ENCODE measurements at regions not wholly inside any gene's neighbourhood (a gene's known extent, or its start where the extent isn't known, plus 50 kb on each side); places are given as distances from the start of the nearest gene placed in this dataset.

- no peak for DNase-seq
- H3K4me1 ChIP-seq (ENCODE audit: control extremely low read depth in 1 of 4, control insufficient read depth in 4 of 4, insufficient read depth in 4 of 4, low read length in 3 of 4) = no peaks in the 10 kb centered on the region
- WGBS (ENCODE audit: insufficient coverage) = no CpG with 5 or more reads among the region's 1 CpG
- H3K27me3 ChIP-seq (replicated peaks in 2 of 5; ENCODE audit: control insufficient read depth in 4 of 5, insufficient read depth in 5 of 5, low read length in 4 of 5) = peaks cover 0 to 2% (median 0%) of the 10 kb centered on the region in 5 experiments
- H3K36me3 ChIP-seq (ENCODE audit: control insufficient read depth in 4 of 4, insufficient read depth in 4 of 4, low read length in 3 of 4) = no peaks in the 10 kb centered on the region
- no peak overlapping the region for H3K4me3 ChIP-seq (ENCODE audit: control insufficient read depth in 1 of 7, extremely low read depth in 1 of 7, insufficient read depth in 4 of 7, low read depth in 2 of 7, low read length in 6 of 7)
- H3K27ac ChIP-seq (ENCODE audit: insufficient read depth in 1 of 2, low read depth in 1 of 2, low read length in 2 of 2, poor library complexity in 1 of 2, severe bottlenecking in 2 of 2) = no peak overlapping the region
- POLR2A ChIA-PET = no interaction called here
- CTCF ChIA-PET = no interaction called here
- H3K9me3 ChIP-seq (ENCODE audit: control extremely low read depth in 1 of 5, control insufficient read depth in 4 of 5, insufficient read depth in 2 of 5, low read depth in 1 of 5, low read length in 4 of 5) = no peaks in the 10 kb centered on the region
Measured at GRCh38 chrX:10892621-10893225, 218.4 kb upstream of the HCCS start.

- H3K4me1 ChIP-seq (ENCODE audit: control extremely low read depth in 1 of 4, control insufficient read depth in 4 of 4, insufficient read depth in 4 of 4, low read length in 3 of 4) = no peaks in the 10 kb centered on the region
- peaks cover 0 to 2% (median 0%) of the 10 kb centered on the region in 5 experiments for H3K27me3 ChIP-seq (replicated peaks in 2 of 5; ENCODE audit: control insufficient read depth in 4 of 5, insufficient read depth in 5 of 5, low read length in 4 of 5)
- no CpG with 5 or more reads among the region's 2 CpGs for WGBS (ENCODE audit: insufficient coverage)
- ChIA-PET CTCF (no interaction called here), POLR2A (no interaction called here)
- no peaks in the 10 kb centered on the region for H3K9me3 ChIP-seq (ENCODE audit: control extremely low read depth in 1 of 5, control insufficient read depth in 4 of 5, insufficient read depth in 2 of 5, low read depth in 1 of 5, low read length in 4 of 5)
- no peak overlapping the region for H3K4me3 ChIP-seq (ENCODE audit: control insufficient read depth in 1 of 7, extremely low read depth in 1 of 7, insufficient read depth in 4 of 7, low read depth in 2 of 7, low read length in 6 of 7)
- H3K36me3 ChIP-seq (ENCODE audit: control insufficient read depth in 4 of 4, insufficient read depth in 4 of 4, low read length in 3 of 4) = no peaks in the 10 kb centered on the region
- DNase-seq = no peak
- no peak overlapping the region for H3K27ac ChIP-seq (ENCODE audit: insufficient read depth in 1 of 2, low read depth in 1 of 2, low read length in 2 of 2, poor library complexity in 1 of 2, severe bottlenecking in 2 of 2)
Measured at GRCh38 chrX:10893366-10893765, 217.8 kb upstream of the HCCS start.

DNA sequence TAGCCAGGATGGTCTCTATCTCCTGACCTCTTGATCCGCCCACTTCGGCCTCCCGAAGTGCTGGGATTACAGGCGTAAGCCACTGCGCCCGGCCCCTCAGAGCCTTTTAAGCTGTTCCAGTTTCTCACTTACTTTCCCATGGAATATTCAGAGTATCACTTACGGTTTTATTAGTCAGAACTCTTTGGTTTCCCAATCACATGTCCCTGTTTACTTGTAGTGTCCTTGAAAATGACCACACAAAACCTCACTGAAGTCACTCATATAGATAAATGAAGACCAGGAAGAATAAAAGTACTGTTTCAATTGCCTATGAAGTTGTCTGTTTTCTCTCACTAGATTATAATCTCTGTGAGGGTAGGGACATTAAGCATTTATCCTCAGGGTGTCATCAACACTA, 217.2 kb upstream of the HCCS start:
- Histone ChIP-seq H3K27me3 (replicated peaks in 2 of 5; ENCODE audit: control insufficient read depth in 4 of 5, insufficient read depth in 5 of 5, low read length in 4 of 5) (peaks cover 0 to 2% (median 0%) of the 10 kb centered on the region in 5 experiments), H3K36me3 (ENCODE audit: control insufficient read depth in 4 of 4, insufficient read depth in 4 of 4, low read length in 3 of 4) (no peaks in the 10 kb centered on the region), H3K9me3 (ENCODE audit: control extremely low read depth in 1 of 5, control insufficient read depth in 4 of 5, insufficient read depth in 2 of 5, low read depth in 1 of 5, low read length in 4 of 5) (no peaks in the 10 kb centered on the region), H3K4me1 (ENCODE audit: control extremely low read depth in 1 of 4, control insufficient read depth in 4 of 4, insufficient read depth in 4 of 4, low read length in 3 of 4) (no peaks in the 10 kb centered on the region), H3K27ac (ENCODE audit: insufficient read depth in 1 of 2, low read depth in 1 of 2, low read length in 2 of 2, poor library complexity in 1 of 2, severe bottlenecking in 2 of 2) (no peak overlapping the region), H3K4me3 (ENCODE audit: control insufficient read depth in 1 of 7, extremely low read depth in 1 of 7, insufficient read depth in 4 of 7, low read depth in 2 of 7, low read length in 6 of 7) (no peak overlapping the region)
- WGBS (ENCODE audit: insufficient coverage) = 96% methylated on average over 4 of the region's 7 CpGs
- CTCF ChIA-PET = no interaction called here
- DNase-seq = no peak
- POLR2A ChIA-PET = no interaction called here

DNA sequence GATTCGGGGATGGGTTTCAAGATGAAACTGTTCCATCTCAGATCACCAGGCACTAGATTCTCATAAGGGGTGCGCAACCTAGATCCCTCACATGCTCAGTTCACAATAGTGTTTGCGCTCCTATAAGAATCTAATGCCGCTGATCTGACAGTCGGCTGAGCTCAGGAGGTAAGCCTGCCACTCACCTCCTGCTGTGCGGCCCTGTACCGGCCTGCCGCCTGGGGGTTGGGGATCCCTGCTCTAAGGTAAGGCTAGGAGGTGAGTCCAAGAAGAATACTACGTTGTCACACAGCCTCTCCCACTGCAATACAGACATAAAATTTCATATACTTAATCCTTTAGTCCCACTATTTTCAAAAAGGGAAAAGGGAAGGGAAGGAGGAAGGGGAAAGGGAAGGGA, 213.4 kb upstream of the HCCS start:
- WGBS (ENCODE audit: insufficient coverage) = 79% methylated on average over 4 of the region's 9 CpGs
- ChIA-PET POLR2A (no interaction called here), CTCF (no interaction called here)
- H3K27me3 ChIP-seq (replicated peaks in 2 of 5; ENCODE audit: control insufficient read depth in 4 of 5, insufficient read depth in 5 of 5, low read length in 4 of 5) = no peaks in the 10 kb centered on the region
- no peak for DNase-seq
- H3K4me1 ChIP-seq (ENCODE audit: control extremely low read depth in 1 of 4, control insufficient read depth in 4 of 4, insufficient read depth in 4 of 4, low read length in 3 of 4) = no peaks in the 10 kb centered on the region
- no peak overlapping the region for H3K27ac ChIP-seq (ENCODE audit: insufficient read depth in 1 of 2, low read depth in 1 of 2, low read length in 2 of 2, poor library complexity in 1 of 2, severe bottlenecking in 2 of 2)
- H3K36me3 ChIP-seq (ENCODE audit: control insufficient read depth in 4 of 4, insufficient read depth in 4 of 4, low read length in 3 of 4) = no peaks in the 10 kb centered on the region
- H3K4me3 ChIP-seq (ENCODE audit: control insufficient read depth in 1 of 7, extremely low read depth in 1 of 7, insufficient read depth in 4 of 7, low read depth in 2 of 7, low read length in 6 of 7) = no peak overlapping the region
- no peaks in the 10 kb centered on the region for H3K9me3 ChIP-seq (ENCODE audit: control extremely low read depth in 1 of 5, control insufficient read depth in 4 of 5, insufficient read depth in 2 of 5, low read depth in 1 of 5, low read length in 4 of 5)

- ChIA-PET POLR2A (no interaction called here), CTCF (no interaction called here)
- Histone ChIP-seq H3K9me3 (ENCODE audit: control extremely low read depth in 1 of 5, control insufficient read depth in 4 of 5, insufficient read depth in 2 of 5, low read depth in 1 of 5, low read length in 4 of 5) (no peaks in the 10 kb centered on the region), H3K4me3 (ENCODE audit: control insufficient read depth in 1 of 7, extremely low read depth in 1 of 7, insufficient read depth in 4 of 7, low read depth in 2 of 7, low read length in 6 of 7) (no peak overlapping the region), H3K36me3 (ENCODE audit: control insufficient read depth in 4 of 4, insufficient read depth in 4 of 4, low read length in 3 of 4) (no peaks in the 10 kb centered on the region), H3K27me3 (replicated peaks in 2 of 5; ENCODE audit: control insufficient read depth in 4 of 5, insufficient read depth in 5 of 5, low read length in 4 of 5) (no peaks in the 10 kb centered on the region), H3K4me1 (ENCODE audit: control extremely low read depth in 1 of 4, control insufficient read depth in 4 of 4, insufficient read depth in 4 of 4, low read length in 3 of 4) (no peaks in the 10 kb centered on the region), H3K27ac (ENCODE audit: insufficient read depth in 1 of 2, low read depth in 1 of 2, low read length in 2 of 2, poor library complexity in 1 of 2, severe bottlenecking in 2 of 2) (no peak overlapping the region)
- WGBS (ENCODE audit: insufficient coverage) = 57% methylated on average over 3 of the region's 4 CpGs
- DNase-seq = no peak
Measured at GRCh38 chrX:10900585-10901289, 210.4 kb upstream of the HCCS start.

- H3K4me3 ChIP-seq (ENCODE audit: control insufficient read depth in 1 of 7, extremely low read depth in 1 of 7, insufficient read depth in 4 of 7, low read depth in 2 of 7, low read length in 6 of 7) = no peak overlapping the region
- H3K27me3 ChIP-seq (replicated peaks in 2 of 5; ENCODE audit: control insufficient read depth in 4 of 5, insufficient read depth in 5 of 5, low read length in 4 of 5) = no peaks in the 10 kb centered on the region
- POLR2A ChIA-PET = no interaction called here
- CTCF ChIA-PET = no interaction called here
- H3K4me1 ChIP-seq (ENCODE audit: control extremely low read depth in 1 of 4, control insufficient read depth in 4 of 4, insufficient read depth in 4 of 4, low read length in 3 of 4) = no peaks in the 10 kb centered on the region
- H3K9me3 ChIP-seq (ENCODE audit: control extremely low read depth in 1 of 5, control insufficient read depth in 4 of 5, insufficient read depth in 2 of 5, low read depth in 1 of 5, low read length in 4 of 5) = no peaks in the 10 kb centered on the region
- no peak overlapping the region for H3K27ac ChIP-seq (ENCODE audit: insufficient read depth in 1 of 2, low read depth in 1 of 2, low read length in 2 of 2, poor library complexity in 1 of 2, severe bottlenecking in 2 of 2)
- DNase-seq = no peak
- 80% methylated on average over 1 of the region's 1 CpG for WGBS (ENCODE audit: insufficient coverage)
- no peaks in the 10 kb centered on the region for H3K36me3 ChIP-seq (ENCODE audit: control insufficient read depth in 4 of 4, insufficient read depth in 4 of 4, low read length in 3 of 4)
Measured at GRCh38 chrX:10901290-10901633, 209.9 kb upstream of the HCCS start.

GRCh38 chrX:10902001-10902400, 209.1 kb upstream of the HCCS start:
- no peak for DNase-seq
- H3K27ac ChIP-seq (ENCODE audit: insufficient read depth in 1 of 2, low read depth in 1 of 2, low read length in 2 of 2, poor library complexity in 1 of 2, severe bottlenecking in 2 of 2) = no peak overlapping the region
- POLR2A ChIA-PET = no interaction called here
- no peaks in the 10 kb centered on the region for H3K27me3 ChIP-seq (replicated peaks in 2 of 5; ENCODE audit: control insufficient read depth in 4 of 5, insufficient read depth in 5 of 5, low read length in 4 of 5)
- no peak overlapping the region for H3K4me3 ChIP-seq (ENCODE audit: control insufficient read depth in 1 of 7, extremely low read depth in 1 of 7, insufficient read depth in 4 of 7, low read depth in 2 of 7, low read length in 6 of 7)
- H3K9me3 ChIP-seq (ENCODE audit: control extremely low read depth in 1 of 5, control insufficient read depth in 4 of 5, insufficient read depth in 2 of 5, low read depth in 1 of 5, low read length in 4 of 5) = no peaks in the 10 kb centered on the region
- no peaks in the 10 kb centered on the region for H3K36me3 ChIP-seq (ENCODE audit: control insufficient read depth in 4 of 4, insufficient read depth in 4 of 4, low read length in 3 of 4)
- H3K4me1 ChIP-seq (ENCODE audit: control extremely low read depth in 1 of 4, control insufficient read depth in 4 of 4, insufficient read depth in 4 of 4, low read length in 3 of 4) = no peaks in the 10 kb centered on the region
- WGBS (ENCODE audit: insufficient coverage) = 100% methylated on average over 1 of the region's 2 CpGs
- CTCF ChIA-PET = no interaction called here
